Neural cell (in vitro differentiated cells): ENCODE measurements at regions not wholly inside any gene's neighbourhood (a gene's known extent, or its start where the extent isn't known, plus 50 kb on each side); places are given as distances from the start of the nearest gene placed in this dataset.

ENCODE experiments used
- TAF1 ChIP-seq: IDR thresholded peaks from 2 replicates; pipeline ENCODE4 v1.6.1; 2012; ENCODE audit warnings: low read depth
- TF ChIP-seq, protein P1 (sequence below): fragments of 450-650 bp; IDR thresholded peaks from 2 replicates; pipeline ENCODE4 v1.5.1; 2014; ENCODE audit warnings: antibody characterized with exemption, mild to moderate bottlenecking, moderate library complexity; ENCODE audit not compliant: poor library complexity, severe bottlenecking

DNA sequence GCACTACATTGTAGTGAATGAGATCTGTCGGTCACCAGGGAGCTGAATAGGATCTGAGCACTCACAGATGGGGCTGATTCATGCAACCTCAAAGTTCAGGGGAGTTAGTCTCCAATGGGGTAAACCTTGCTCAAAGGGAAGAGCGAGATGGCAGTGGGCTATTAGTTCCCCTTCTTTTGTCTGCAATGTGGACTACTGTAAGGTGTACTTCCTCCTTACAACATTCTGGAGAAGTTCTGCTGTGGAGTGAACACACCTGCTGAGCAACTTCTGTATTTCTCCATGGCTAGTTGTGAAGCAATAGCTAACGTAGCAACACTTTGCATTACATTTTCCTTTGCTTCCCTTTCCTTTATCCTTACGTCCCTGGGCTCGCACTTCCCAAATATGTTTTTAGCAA is 134.3 kb upstream of the B3GAT2 start:
- TF ChIP-seq, protein P1, sequence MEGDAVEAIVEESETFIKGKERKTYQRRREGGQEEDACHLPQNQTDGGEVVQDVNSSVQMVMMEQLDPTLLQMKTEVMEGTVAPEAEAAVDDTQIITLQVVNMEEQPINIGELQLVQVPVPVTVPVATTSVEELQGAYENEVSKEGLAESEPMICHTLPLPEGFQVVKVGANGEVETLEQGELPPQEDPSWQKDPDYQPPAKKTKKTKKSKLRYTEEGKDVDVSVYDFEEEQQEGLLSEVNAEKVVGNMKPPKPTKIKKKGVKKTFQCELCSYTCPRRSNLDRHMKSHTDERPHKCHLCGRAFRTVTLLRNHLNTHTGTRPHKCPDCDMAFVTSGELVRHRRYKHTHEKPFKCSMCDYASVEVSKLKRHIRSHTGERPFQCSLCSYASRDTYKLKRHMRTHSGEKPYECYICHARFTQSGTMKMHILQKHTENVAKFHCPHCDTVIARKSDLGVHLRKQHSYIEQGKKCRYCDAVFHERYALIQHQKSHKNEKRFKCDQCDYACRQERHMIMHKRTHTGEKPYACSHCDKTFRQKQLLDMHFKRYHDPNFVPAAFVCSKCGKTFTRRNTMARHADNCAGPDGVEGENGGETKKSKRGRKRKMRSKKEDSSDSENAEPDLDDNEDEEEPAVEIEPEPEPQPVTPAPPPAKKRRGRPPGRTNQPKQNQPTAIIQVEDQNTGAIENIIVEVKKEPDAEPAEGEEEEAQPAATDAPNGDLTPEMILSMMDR = no peak
- no peak for TF ChIP-seq TAF1
